ENCODE measurements at regions not wholly inside any gene's neighbourhood (a gene's known extent, or its start where the extent isn't known, plus 50 kb on each side); places are given as distances from the start of the nearest gene placed in this dataset.

DNA sequence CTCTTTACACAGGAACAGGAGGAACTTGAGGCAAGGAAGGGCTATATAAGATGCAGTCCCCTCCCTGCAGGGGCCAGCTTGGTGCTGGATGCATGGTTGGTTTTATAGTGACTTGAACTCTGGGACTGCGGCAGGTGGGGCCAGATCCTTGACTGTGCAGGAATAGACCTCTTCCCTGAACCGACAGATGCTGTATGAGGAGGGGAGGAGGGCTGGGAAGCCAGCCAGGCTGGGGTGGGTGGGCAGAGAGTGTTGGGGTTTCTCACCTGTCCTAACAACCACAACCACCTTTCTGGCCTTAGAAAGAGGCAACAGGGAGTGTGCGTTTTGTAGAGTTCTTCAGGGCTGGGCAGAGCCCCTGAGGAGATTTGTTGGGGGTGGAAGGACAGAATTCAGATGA, 798.1 kb downstream of the KCNJ18 start:
- in situ Hi-C loops (cut with MboI; ENCODE audit: low sequenced_read_pairs, unreplicated experiment): no loop called here
- DNase-seq (ENCODE audit: low spot score): no peak
- TF ChIP-seq, protein P1, sequence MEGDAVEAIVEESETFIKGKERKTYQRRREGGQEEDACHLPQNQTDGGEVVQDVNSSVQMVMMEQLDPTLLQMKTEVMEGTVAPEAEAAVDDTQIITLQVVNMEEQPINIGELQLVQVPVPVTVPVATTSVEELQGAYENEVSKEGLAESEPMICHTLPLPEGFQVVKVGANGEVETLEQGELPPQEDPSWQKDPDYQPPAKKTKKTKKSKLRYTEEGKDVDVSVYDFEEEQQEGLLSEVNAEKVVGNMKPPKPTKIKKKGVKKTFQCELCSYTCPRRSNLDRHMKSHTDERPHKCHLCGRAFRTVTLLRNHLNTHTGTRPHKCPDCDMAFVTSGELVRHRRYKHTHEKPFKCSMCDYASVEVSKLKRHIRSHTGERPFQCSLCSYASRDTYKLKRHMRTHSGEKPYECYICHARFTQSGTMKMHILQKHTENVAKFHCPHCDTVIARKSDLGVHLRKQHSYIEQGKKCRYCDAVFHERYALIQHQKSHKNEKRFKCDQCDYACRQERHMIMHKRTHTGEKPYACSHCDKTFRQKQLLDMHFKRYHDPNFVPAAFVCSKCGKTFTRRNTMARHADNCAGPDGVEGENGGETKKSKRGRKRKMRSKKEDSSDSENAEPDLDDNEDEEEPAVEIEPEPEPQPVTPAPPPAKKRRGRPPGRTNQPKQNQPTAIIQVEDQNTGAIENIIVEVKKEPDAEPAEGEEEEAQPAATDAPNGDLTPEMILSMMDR (IDR thresholded peaks at IDR 0.05; ENCODE audit: borderline replicate concordance, control extremely low read depth, extremely low read depth, insufficient read depth, missing control alignments): no peak

DNA sequence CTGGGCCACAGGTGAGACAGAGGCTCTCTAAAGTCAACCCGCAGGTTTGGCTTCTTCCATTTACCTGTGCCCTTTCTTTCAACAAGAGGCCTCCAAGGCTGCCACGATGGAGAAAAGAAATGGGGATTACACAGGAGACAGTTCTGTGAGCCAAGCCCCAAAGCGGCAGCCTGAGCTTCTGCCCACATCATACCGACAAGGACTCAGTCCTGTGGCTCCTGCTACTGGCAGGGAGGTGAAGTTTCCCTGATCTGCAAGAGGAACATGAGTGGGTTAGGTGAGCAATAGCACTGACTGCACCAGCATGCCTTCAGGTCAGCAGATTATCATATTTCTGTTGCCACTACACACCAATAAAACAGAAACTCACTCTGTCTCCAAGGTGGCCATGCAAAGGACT, 800.0 kb downstream of the KCNJ18 start:
- TF ChIP-seq, protein P1 (IDR thresholded peaks at IDR 0.05; ENCODE audit: borderline replicate concordance, control extremely low read depth, extremely low read depth, insufficient read depth, missing control alignments): no peak
- in situ Hi-C loops (cut with MboI; ENCODE audit: low sequenced_read_pairs, unreplicated experiment): no loop called here
- no peak for DNase-seq (ENCODE audit: low spot score)

DNA sequence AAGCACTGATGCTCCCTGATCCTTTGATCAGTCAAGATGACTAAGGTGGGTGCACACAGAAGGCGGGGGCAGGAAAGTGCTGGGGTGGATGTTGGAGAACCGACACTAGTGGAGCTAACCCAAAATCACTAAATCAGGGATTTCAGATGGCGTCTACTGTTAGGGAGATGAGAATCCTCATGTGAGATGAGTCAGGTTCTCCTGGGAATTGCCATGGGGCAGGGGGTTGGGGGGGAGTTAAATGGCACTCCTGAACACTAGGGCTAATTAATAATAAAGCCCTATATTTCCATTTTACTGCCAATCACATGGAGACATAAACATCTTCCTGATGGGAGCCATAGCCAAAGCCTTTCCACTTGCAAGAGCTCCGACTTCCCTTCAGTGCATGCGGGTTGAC, 804.1 kb downstream of the KCNJ18 start:
- in situ Hi-C loops (cut with MboI; ENCODE audit: low sequenced_read_pairs, unreplicated experiment): no loop called here
- TF ChIP-seq, protein P1 (IDR thresholded peaks at IDR 0.05; ENCODE audit: borderline replicate concordance, control extremely low read depth, extremely low read depth, insufficient read depth, missing control alignments): no peak
- DNase-seq (ENCODE audit: low spot score): no peak

DNA sequence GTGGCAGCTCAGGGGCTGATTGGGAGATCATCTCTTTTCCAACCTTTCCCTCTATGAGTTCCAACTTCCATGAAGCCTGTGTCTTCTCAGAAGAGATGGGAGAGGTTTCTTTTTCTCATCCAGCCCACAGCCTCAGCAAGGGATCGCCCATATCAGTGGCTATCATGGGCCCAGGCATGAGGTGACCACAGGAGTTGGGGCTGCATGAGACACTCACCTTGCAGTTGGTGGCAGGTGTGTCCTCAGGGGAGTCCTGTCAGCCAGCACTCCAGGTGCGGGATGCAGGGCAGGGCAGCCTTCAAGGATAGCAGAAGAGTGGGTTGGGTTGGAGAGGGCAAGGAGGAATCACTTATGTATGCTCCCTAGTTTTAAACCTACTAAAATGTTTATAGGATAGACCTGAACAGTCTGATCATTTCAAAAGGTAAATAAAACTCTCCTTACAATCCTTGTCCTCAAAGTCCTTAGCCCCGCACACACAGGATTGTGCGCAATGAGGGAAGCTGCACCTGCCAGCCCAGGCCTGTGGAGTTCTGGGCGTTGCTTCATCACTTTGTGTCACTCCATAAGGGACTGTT, 811.1 kb downstream of the KCNJ18 start:
- in situ Hi-C loops (cut with MboI; ENCODE audit: low sequenced_read_pairs, unreplicated experiment): no loop called here
- no peak for DNase-seq (ENCODE audit: low spot score)
- TF ChIP-seq, protein P1 (IDR thresholded peaks at IDR 0.05; ENCODE audit: borderline replicate concordance, control extremely low read depth, extremely low read depth, insufficient read depth, missing control alignments): no peak

DNA sequence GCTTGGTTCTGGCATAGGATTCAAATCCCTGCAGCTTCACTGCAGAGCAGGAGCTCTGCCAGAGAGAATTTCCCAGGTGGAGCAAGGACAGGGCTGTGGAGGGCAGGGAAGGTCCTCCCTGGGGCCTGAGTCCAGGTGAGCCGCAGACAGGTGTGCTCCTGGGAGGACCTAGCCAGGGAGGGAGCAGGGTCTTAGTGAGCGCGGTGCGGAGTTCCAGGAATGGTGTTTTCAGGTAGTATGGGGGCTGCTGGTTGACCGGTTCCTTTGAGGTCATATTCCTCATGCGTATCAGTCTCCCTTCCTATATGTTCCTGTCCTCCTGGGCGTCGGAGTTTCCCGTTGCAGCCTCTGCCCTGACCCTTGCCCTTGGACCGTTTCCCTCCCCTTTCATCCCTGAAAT, 813.3 kb downstream of the KCNJ18 start:
- TF ChIP-seq, protein P1 (IDR thresholded peaks at IDR 0.05; ENCODE audit: borderline replicate concordance, control extremely low read depth, extremely low read depth, insufficient read depth, missing control alignments): no peak
- in situ Hi-C loops (cut with MboI; ENCODE audit: low sequenced_read_pairs, unreplicated experiment): no loop called here
- DNase-seq (ENCODE audit: low spot score): no peak

DNA sequence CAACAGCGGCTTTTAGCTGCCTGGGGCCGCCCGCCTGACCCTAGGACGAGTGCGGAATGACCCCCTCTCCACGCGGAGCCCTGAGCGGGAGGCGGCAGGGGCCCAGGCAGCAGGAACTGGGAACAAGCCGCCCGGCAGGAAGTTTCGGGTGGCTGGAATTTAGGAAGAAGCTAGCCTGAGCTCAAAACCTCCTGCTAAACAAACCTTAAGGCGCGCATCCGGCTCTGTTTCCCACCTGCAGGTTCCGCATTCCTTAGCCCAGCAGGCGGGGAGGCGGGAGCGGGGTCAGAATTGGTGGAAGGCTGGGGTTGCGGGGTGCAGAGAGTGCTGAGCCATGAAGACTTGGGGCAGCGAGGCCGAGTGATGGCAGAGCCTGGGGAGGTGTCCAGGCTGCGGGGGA, 813.9 kb downstream of the KCNJ18 start:
- no peak for DNase-seq (ENCODE audit: low spot score)
- TF ChIP-seq, protein P1 (IDR thresholded peaks at IDR 0.05; ENCODE audit: borderline replicate concordance, control extremely low read depth, extremely low read depth, insufficient read depth, missing control alignments): no peak
- in situ Hi-C loops (cut with MboI; ENCODE audit: low sequenced_read_pairs, unreplicated experiment): no loop called here
